Aorta (tissue), 5 donors: ENCODE measurements at regions not wholly inside any gene's neighbourhood (a gene's known extent, or its start where the extent isn't known, plus 50 kb on each side); places are given as distances from the start of the nearest gene placed in this dataset.

Experiments used
- ATAC-seq: fragments of 200-7000 bp; cut with Tn5 transposase; one replicate; pipeline ENCODE4 v1.9.1; 2022; ENCODE audit warnings: moderate library complexity; ENCODE audit not compliant: low FRiP score
- DNase-seq, 2 donors: peaks; one replicate each; pipeline ENCODE4 v3.0.0-alpha.2; 2020
- H3K27ac ChIP-seq, 2 donors: one replicate each; pipeline ENCODE4 v1.5.1; 2013; ENCODE audit warnings: low read length in 2 of 2, mild to moderate bottlenecking in 2 of 2, moderate library complexity in 2 of 2, control low read depth in 1 of 2, inconsistent platforms in 1 of 2, low read depth in 1 of 2
- H3K27me3 ChIP-seq, 2 donors: one replicate each; pipeline ENCODE4 v1.6.1; 2013; ENCODE audit warnings: control low read depth in 1 of 2, low read length in 1 of 2, mild to moderate bottlenecking in 1 of 2, moderate library complexity in 1 of 2; ENCODE audit not compliant: insufficient read depth in 2 of 2, control insufficient read depth in 1 of 2
- H3K36me3 ChIP-seq, 2 donors: one replicate each; pipeline ENCODE4 v1.6.1; 2013; ENCODE audit warnings: control low read depth in 1 of 2, low read length in 1 of 2, mild to moderate bottlenecking in 1 of 2; ENCODE audit not compliant: insufficient read depth in 2 of 2, control insufficient read depth in 1 of 2
- H3K4me1 ChIP-seq, 2 donors: one replicate each; pipeline ENCODE4 v1.6.1; 2013; ENCODE audit warnings: low read length in 2 of 2, control low read depth in 1 of 2, mild to moderate bottlenecking in 1 of 2, moderate library complexity in 1 of 2; ENCODE audit not compliant: insufficient read depth in 2 of 2, control insufficient read depth in 1 of 2
- H3K4me3 ChIP-seq, 2 donors: one replicate each; pipeline ENCODE4 v1.5.1; 2013; ENCODE audit warnings: low read length in 2 of 2, control low read depth in 1 of 2, mild to moderate bottlenecking in 1 of 2
- H3K9me3 ChIP-seq: one replicate; pipeline ENCODE4 v1.6.1; 2013; ENCODE audit warnings: mild to moderate bottlenecking, low read length; ENCODE audit not compliant: control insufficient read depth
- WGBS, 2 donors: extraction: QIAGEN DNeasy Blood & Tissue Kit; methylation state at CpG; one replicate each; pipeline ENCODE4 v1.1.7; 2013; 5-methylcytosine and 5-hydroxymethylcytosine counted together
- intact Hi-C, 2 donors: fragments of 100-400 bp; cut with DNase I; formaldehyde crosslinking; loops; one replicate each; pipeline versions ENCODE4 v1.14.2 to v1.15.0; 2022
- donor health status: healthy with polysubstance abuse.
- donor health status: Bipolar disorder and iron deficiency.
- donor health status: DM: no; HTN: no; CAD: no.
- donor health status: DM: no; HTN: no; CAD: no.
- donor health status: DM: yes; HTN: yes; CAD: no.

DNA sequence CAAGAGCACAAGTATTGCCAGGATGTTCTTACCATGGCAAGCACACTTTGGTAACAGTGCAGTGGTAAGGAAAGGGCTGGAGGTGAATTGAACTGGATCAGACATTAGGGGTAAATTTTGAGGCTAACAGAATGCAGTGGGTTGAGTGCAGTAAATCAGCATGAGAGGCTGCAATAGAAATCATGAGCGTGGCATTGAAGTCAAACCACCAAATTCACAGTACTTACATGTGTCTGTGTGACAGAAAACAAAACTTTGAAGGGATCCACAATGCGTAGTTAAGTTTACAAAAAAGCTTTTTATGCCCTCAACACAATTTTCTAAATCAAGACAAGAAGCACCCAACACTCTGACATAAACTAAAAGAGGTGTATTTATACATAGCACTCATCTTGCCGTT, 428.0 kb upstream of the ARHGEF26 start:
- 70 to 78% methylated on average over 3 of the region's 3 CpGs for WGBS, 2 donors
- Histone ChIP-seq H3K27me3 (peaks cover 0 to 2% of the 10 kb centered on the region in 2 donors), H3K9me3 (no peaks in the 10 kb centered on the region), H3K27ac (no peak overlapping the region), H3K4me3 (no peak overlapping the region), H3K4me1 (no peaks in the 10 kb centered on the region), H3K36me3 (no peaks in the 10 kb centered on the region)
- DNase-seq (no peak), ATAC-seq (no peak)
- intact Hi-C loops: no loop called here

DNA sequence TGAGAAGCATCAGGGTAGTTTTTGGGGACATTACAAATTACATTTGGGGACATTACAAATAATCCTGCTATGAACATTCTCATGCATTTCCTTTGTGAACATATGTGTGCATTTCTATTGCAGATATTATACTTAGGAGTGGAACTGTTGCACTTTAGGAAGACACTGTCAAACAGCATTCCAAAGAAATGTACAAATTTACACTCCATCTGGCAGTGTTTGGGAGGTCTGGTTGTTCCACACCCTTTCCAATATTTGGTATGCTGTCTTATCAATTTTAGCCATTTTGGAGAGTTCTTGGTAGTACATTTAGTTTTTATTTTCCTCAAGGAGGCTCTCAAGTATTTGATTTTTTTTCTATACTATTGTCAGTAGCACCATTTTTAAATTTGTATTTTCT, 419.1 kb upstream of the ARHGEF26 start:
- intact Hi-C loops: no loop called here
- H3K4me3 ChIP-seq: no peak overlapping the region
- no peaks in the 10 kb centered on the region for H3K9me3 ChIP-seq
- DNase-seq: no peak
- no peak for ATAC-seq
- H3K36me3 ChIP-seq: no peaks in the 10 kb centered on the region
- H3K27ac ChIP-seq: no peak overlapping the region
- H3K27me3 ChIP-seq: no peaks in the 10 kb centered on the region
- H3K4me1 ChIP-seq: no peaks in the 10 kb centered on the region

DNA sequence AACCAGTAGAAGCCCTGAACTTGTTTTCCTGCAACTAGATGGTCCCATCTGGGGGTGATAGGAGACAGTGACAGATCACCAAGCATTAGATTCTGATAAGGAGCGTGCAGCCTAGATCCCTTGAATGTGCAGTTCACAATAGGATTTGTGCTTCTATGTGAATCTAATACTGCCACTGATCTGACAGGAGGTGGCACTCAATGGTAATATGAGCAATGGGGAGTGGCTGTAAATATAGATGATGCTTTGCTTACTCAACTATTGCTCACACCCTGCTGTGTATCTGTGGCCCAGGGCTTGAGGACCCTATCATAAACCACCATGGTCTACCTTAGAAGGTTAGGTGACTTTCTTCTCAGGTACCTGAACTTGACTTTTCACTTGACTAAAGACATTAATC, 417.1 kb upstream of the ARHGEF26 start:
- intact Hi-C loops: no loop called here
- Histone ChIP-seq H3K9me3 (no peaks in the 10 kb centered on the region), H3K27ac (no peak overlapping the region), H3K36me3 (no peaks in the 10 kb centered on the region), H3K4me3 (no peak overlapping the region), H3K27me3 (no peaks in the 10 kb centered on the region), H3K4me1 (no peaks in the 10 kb centered on the region)
- ATAC-seq (no peak), DNase-seq (no peak)
- WGBS, 2 donors: 25 to 70% methylated on average over 1 of the region's 1 CpG

GRCh38 chr3:153706706-153707105, 414.5 kb upstream of the ARHGEF26 start:
- DNase-seq: no peak
- no peaks in the 10 kb centered on the region for H3K4me1 ChIP-seq
- no peak overlapping the region for H3K27ac ChIP-seq
- ATAC-seq: no peak
- no peak overlapping the region for H3K4me3 ChIP-seq
- no peaks in the 10 kb centered on the region for H3K9me3 ChIP-seq
- intact Hi-C loops: no loop called here
- no peaks in the 10 kb centered on the region for H3K36me3 ChIP-seq
- 24 to 33% methylated on average over 1 of the region's 1 CpG for WGBS, 2 donors
- no peaks in the 10 kb centered on the region for H3K27me3 ChIP-seq

DNA sequence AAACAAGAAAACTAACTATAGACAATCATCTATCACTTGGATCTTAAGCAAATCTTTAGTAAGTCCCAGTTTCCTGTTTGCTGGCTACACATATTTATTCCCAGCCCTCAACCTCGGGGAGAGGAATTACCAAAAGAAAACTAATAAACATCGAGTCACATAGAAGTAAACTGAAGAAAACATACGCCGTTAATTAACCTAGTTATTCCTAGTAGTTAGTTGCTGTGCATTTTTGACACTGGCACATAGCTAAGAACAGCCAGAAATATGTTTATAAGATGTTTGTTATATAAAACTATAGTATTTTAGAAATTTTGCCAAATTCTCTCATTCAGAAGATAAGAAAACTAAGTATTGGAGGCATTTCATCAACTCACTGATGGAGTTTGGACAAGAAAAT, 407.2 kb upstream of the ARHGEF26 start:
- no peaks in the 10 kb centered on the region for H3K36me3 ChIP-seq
- 77% methylated on average over 4 of the region's 4 CpGs for WGBS, 2 donors
- no peaks in the 10 kb centered on the region for H3K4me1 ChIP-seq
- no peaks in the 10 kb centered on the region for H3K27me3 ChIP-seq
- ATAC-seq (no peak), DNase-seq (no peak)
- H3K4me3 ChIP-seq: no peak overlapping the region
- no peaks in the 10 kb centered on the region for H3K9me3 ChIP-seq
- intact Hi-C loops: no loop called here
- H3K27ac ChIP-seq: no peak overlapping the region

DNA sequence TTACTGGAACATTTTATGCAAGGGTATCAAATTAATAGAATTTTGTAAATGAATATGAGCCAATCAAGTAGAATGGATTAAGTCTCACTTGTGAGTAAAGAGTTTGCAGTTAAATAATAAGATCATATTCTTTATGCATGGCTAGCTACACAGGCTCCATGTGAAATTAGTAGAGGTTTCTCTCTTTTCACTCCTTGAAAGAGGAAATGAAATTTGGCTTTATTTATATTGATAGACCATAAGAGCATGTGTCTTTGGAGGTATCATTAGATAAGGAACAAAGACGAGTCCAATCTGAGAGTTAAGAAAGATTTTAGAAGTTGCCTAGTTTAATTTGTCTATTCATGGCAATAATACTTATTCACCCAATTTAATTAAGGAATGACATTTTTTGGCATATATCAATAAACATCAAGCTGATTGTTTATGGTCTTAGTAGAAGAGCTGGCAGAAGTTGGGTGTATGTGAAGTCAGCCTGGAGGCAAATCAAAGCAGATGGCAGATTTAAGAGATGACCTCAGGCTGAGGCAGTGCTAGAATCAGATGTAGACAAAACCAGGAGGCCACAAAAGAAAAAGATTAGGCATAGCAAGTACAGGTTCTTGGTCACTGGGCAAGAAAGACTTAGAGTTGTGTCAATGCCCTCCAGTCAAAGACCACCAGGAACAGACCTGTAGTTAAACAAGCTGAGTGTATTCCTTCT, 406.5 kb upstream of the ARHGEF26 start:
- Histone ChIP-seq H3K4me3 (no peak overlapping the region), H3K27me3 (no peaks in the 10 kb centered on the region), H3K4me1 (no peaks in the 10 kb centered on the region), H3K36me3 (no peaks in the 10 kb centered on the region), H3K9me3 (no peaks in the 10 kb centered on the region), H3K27ac (no peak overlapping the region)
- WGBS, 2 donors: 90% methylated on average over 1 of the region's 1 CpG
- DNase-seq (no peak), ATAC-seq (no peak)
- intact Hi-C loops: no loop called here

DNA sequence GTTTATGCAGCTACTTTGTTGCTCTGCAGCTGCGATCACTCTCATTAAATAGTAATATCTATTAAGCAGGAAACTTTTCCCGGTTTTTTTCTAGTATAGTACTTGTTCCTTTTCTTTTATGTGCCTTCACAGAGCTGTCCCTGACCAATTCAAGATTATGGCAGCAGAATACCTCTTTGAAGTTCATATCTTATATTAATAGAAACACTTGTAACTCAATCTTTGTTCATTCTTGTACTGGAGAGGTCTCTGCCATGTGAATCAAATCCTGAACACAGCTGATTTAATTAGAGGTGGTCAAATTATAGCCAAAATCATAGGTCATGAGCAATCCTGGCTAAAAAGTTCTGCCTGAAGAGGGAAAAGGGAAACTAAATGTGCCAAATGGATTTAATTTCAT, 399.0 kb upstream of the ARHGEF26 start:
- intact Hi-C loops: no loop called here
- Histone ChIP-seq H3K4me3 (no peak overlapping the region), H3K9me3 (no peaks in the 10 kb centered on the region), H3K27ac (no peak overlapping the region), H3K4me1 (no peaks in the 10 kb centered on the region), H3K27me3 (no peaks in the 10 kb centered on the region), H3K36me3 (no peaks in the 10 kb centered on the region)
- DNase-seq (no peak), ATAC-seq (no peak)
- WGBS, 2 donors: 87 to 90% methylated on average over 2 of the region's 2 CpGs

- intact Hi-C loops: no loop called here
- Histone ChIP-seq H3K27ac (no peak overlapping the region), H3K4me1 (peaks cover 0 to 4% of the 10 kb centered on the region in 2 donors), H3K36me3 (no peaks in the 10 kb centered on the region), H3K4me3 (no peak overlapping the region), H3K9me3 (no peaks in the 10 kb centered on the region), H3K27me3 (no peaks in the 10 kb centered on the region)
- DNase-seq (no peak), ATAC-seq (no peak)
- WGBS, 2 donors: 89 to 90% methylated on average over 2 of the region's 2 CpGs
Measured at GRCh38 chr3:153731071-153731470, 390.1 kb upstream of the ARHGEF26 start.

GRCh38 chr3:153734777-153735551, 386.2 kb upstream of the ARHGEF26 start:
- intact Hi-C loops: no loop called here
- Histone ChIP-seq H3K9me3 (no peaks in the 10 kb centered on the region), H3K36me3 (no peaks in the 10 kb centered on the region), H3K27me3 (no peaks in the 10 kb centered on the region), H3K27ac (no peak overlapping the region), H3K4me3 (no peak overlapping the region), H3K4me1 (peaks cover 0 to 4% of the 10 kb centered on the region in 2 donors)
- ATAC-seq (no peak), DNase-seq (no peak)
- 0 to 5% methylated on average over 1 of the region's 1 CpG for WGBS, 2 donors
